HG02798 (cell line): ENCODE measurements at regions not wholly inside any gene's neighbourhood (a gene's known extent, or its start where the extent isn't known, plus 50 kb on each side); places are given as distances from the start of the nearest gene placed in this dataset.
A peak's percentile ranks its signal among the peaks of the same experiment; 100 is the strongest.

Experiments used
- ATAC-seq: cut with Tn5 transposase; IDR thresholded peaks from one replicate; pipeline ENCODE4 v1.9.1; 2021; ENCODE audit warnings: mild to moderate bottlenecking; ENCODE audit not compliant: unreplicated experiment, poor library complexity

GRCh38 chr12:92540782-92541423, 161.9 kb upstream of the PLEKHG7 start:
- no peak for ATAC-seq

- peak; percentile 33 for ATAC-seq
Observed at GRCh38 chr12:92539976-92540781, 162.6 kb upstream of the PLEKHG7 start.

GRCh38 chr12:92539110-92539749, 163.6 kb upstream of the PLEKHG7 start:
- peak; percentile 56 for ATAC-seq

GRCh38 chr12:92537290-92537960, 165.4 kb upstream of the PLEKHG7 start:
- no peak for ATAC-seq

GRCh38 chr12:92535961-92536360, 166.8 kb upstream of the PLEKHG7 start:
- ATAC-seq: no peak

- no peak for ATAC-seq
Observed at GRCh38 chr12:92533280-92533890, 169.4 kb upstream of the PLEKHG7 start.

- no peak for ATAC-seq
Observed at GRCh38 chr12:92530706-92531105, 172.1 kb upstream of the PLEKHG7 start.

GRCh38 chr12:92529944-92530343, 172.8 kb upstream of the PLEKHG7 start:
- peak; percentile 76 for ATAC-seq

GRCh38 chr12:92528586-92528985, 174.2 kb upstream of the PLEKHG7 start:
- no peak for ATAC-seq

- ATAC-seq: no peak
Observed at GRCh38 chr12:92528097-92528496, 174.7 kb upstream of the PLEKHG7 start.

- no peak for ATAC-seq
Observed at GRCh38 chr12:92524489-92524888, 178.3 kb upstream of the PLEKHG7 start.

- no peak for ATAC-seq
Observed at GRCh38 chr12:92520511-92520910, 182.3 kb upstream of the PLEKHG7 start.

- no peak for ATAC-seq
Observed at GRCh38 chr12:92519284-92519683, 183.5 kb upstream of the PLEKHG7 start.

- ATAC-seq: no peak
Observed at GRCh38 chr12:92518071-92518470, 184.7 kb upstream of the PLEKHG7 start.

GRCh38 chr12:92516277-92516600, 186.6 kb upstream of the PLEKHG7 start:
- peak; percentile 61 for ATAC-seq

GRCh38 chr12:92513231-92513730, 189.5 kb upstream of the PLEKHG7 start:
- no peak for ATAC-seq

- no peak for ATAC-seq
Observed at GRCh38 chr12:92511786-92512185, 191.0 kb upstream of the PLEKHG7 start.

GRCh38 chr12:92509156-92509738, 193.5 kb upstream of the PLEKHG7 start:
- no peak for ATAC-seq

GRCh38 chr12:92506891-92507290, 195.9 kb upstream of the PLEKHG7 start:
- ATAC-seq: no peak

GRCh38 chr12:92506460-92506859, 196.3 kb upstream of the PLEKHG7 start:
- ATAC-seq: no peak
